SU-DHL-6 (cell line): ENCODE measurements at regions not wholly inside any gene's neighbourhood (a gene's known extent, or its start where the extent isn't known, plus 50 kb on each side); places are given as distances from the start of the nearest gene placed in this dataset.
"Not testable (repeated sequence)": the region's sequence is repeated elsewhere in the genome, so short reads cannot be mapped to it uniquely, and the experiment has no call there.

Experiments used
- H2AFZ ChIP-seq: fragments of 200-600 bp; sonication (generic); 2 replicates; pipeline ENCODE4 v1.6.1; 2014; ENCODE audit warnings: low read depth, mild to moderate bottlenecking, moderate library complexity, mixed read lengths, antibody characterized with exemption, low read length; ENCODE audit not compliant: severe bottlenecking
- H3F3A ChIP-seq: fragments of 200-600 bp; shearing (Covaris generic); 2 replicates; pipeline ENCODE4 v1.6.0; 2016; ENCODE audit warnings: antibody characterized with exemption, mild to moderate bottlenecking; ENCODE audit not compliant: insufficient read depth
- H3K27ac ChIP-seq: fragments of 200-600 bp; sonication (generic); 2 replicates; pipeline ENCODE4 v1.5.1; 2016; ENCODE audit warnings: low read depth, mild to moderate bottlenecking, low read length, moderate library complexity, mixed read lengths
- H3K27me3 ChIP-seq: fragments of 200-600 bp; sonication (generic), shearing (Covaris generic); 2 replicates; pipeline ENCODE4 v1.6.0; 2014; ENCODE audit warnings: mild to moderate bottlenecking, low read length
- H3K36me3 ChIP-seq: fragments of 200-600 bp; sonication (generic); 2 replicates; pipeline ENCODE4 v1.6.1; 2014; ENCODE audit warnings: mild to moderate bottlenecking, low read length, mixed read lengths
- H3K4me2 ChIP-seq: fragments of 300-600, 200-600 bp; shearing (Covaris generic), sonication (generic); 2 replicates; pipeline ENCODE4 v1.6.0; 2014; ENCODE audit warnings: low read length, low read depth, mild to moderate bottlenecking; ENCODE audit not compliant: poor library complexity, severe bottlenecking
- H3K4me3 ChIP-seq: fragments of 200-600 bp; sonication (generic); 2 replicates; pipeline ENCODE4 v1.5.1; 2014; ENCODE audit warnings: antibody characterized with exemption, low read length, mild to moderate bottlenecking, mixed read lengths; ENCODE audit not compliant: insufficient read depth, poor library complexity, severe bottlenecking
- H3K79me2 ChIP-seq: fragments of 200-600 bp; sonication (generic); 2 replicates; pipeline ENCODE4 v1.6.1; 2014; ENCODE audit warnings: mild to moderate bottlenecking, low read length, moderate library complexity; ENCODE audit not compliant: insufficient read depth
- H3K9ac ChIP-seq: fragments of 200-600 bp; sonication (generic); 2 replicates; pipeline ENCODE4 v1.7.0; 2014; ENCODE audit warnings: mild to moderate bottlenecking, low read length
- H3K9me2 ChIP-seq: fragments of 200-600 bp; sonication (generic); replicated peaks from 2 replicates; pipeline ENCODE4 v1.6.1; 2014; ENCODE audit warnings: low read length; ENCODE audit not compliant: insufficient read depth
- H3K9me3 ChIP-seq: fragments of 200-600 bp; sonication (generic); 2 replicates; pipeline ENCODE4 v1.6.1; 2014; ENCODE audit warnings: low read length, mixed read lengths; ENCODE audit not compliant: insufficient read depth
- H4K20me1 ChIP-seq: fragments of 200-600 bp; sonication (generic); 2 replicates; pipeline ENCODE4 v1.6.1; 2014; ENCODE audit warnings: low read depth, mild to moderate bottlenecking, antibody characterized with exemption, low read length, moderate library complexity, mixed read lengths
- EZH2phosphoT487 ChIP-seq: fragments of 200-600 bp; sonication (generic), shearing (Covaris generic); conservative IDR thresholded peaks from 2 replicates; pipeline ENCODE4 v1.6.1; 2018; ENCODE audit warnings: mild to moderate bottlenecking, antibody characterized with exemption, low read length, moderate library complexity, mixed read lengths
- TF ChIP-seq, protein P1 (sequence below): fragments of 200-600 bp; sonication (generic); IDR thresholded peaks from one replicate; pipeline ENCODE4 v1.5.1; 2017; ENCODE audit warnings: antibody characterized with exemption, mild to moderate bottlenecking, low read length, moderate library complexity; ENCODE audit not compliant: insufficient read depth, poor library complexity, severe bottlenecking

DNA sequence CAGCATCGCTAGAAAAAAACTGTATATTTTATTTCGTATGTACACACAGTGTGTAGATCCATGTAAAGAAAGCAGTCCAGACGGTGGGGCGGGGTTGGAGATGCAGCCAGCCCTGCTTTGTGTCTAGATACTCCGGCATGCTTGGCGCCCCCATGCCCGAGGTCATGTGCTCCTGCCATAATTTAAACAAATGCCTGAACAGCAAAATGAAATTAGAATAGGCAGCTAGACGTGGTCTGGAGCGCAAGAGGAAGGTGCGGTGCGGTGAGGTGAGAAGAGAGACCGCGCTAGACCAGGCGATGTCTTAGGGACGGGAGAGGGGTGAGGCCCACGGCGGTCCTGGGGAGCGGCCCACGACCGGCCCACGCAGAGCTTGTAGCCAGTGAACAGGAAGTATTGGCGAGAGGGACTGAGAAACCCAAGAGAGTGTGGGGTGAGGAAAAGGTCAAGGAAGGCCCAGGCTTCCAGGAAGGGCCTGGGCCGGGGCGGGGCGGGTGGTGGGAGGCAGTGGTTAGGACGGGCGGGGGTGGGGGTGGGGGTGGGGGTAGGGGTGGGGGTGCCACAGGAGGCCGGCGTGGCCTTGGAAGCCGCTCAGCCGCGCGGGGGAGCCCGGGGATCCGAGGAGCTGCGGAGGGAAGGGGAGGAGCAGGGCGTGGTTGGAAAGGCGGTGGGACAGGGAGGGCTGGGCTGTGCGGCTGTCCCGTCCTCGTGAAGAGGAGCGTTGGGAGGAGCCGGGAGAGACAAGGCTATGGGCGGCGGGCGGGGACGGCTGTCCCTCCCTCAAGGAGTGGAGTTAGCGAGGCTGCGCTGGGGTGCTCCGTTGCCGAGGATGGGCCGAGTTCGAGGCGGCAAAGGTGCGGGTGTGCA is 254.7 kb upstream of the SGCG start:
- Histone ChIP-seq H3K9me2 (no peaks in the 10 kb centered on the region), H3K79me2 (no peaks in the 10 kb centered on the region), H3K9me3 (no peaks in the 10 kb centered on the region), H3K27me3 (no peaks in the 10 kb centered on the region), H3K36me3 (no peaks in the 10 kb centered on the region), H3F3A (no peaks in the 10 kb centered on the region; the same call in 1 of the 2 replicates), H3K9ac (no peak overlapping the region), H4K20me1 (no peaks in the 10 kb centered on the region), H3K4me3 (no peak overlapping the region), H3K4me2 (no peak overlapping the region), H3K27ac (no peak overlapping the region), H2AFZ (no peak overlapping the region)
- no peak for TF ChIP-seq EZH2phosphoT487
- TF ChIP-seq, protein P1, sequence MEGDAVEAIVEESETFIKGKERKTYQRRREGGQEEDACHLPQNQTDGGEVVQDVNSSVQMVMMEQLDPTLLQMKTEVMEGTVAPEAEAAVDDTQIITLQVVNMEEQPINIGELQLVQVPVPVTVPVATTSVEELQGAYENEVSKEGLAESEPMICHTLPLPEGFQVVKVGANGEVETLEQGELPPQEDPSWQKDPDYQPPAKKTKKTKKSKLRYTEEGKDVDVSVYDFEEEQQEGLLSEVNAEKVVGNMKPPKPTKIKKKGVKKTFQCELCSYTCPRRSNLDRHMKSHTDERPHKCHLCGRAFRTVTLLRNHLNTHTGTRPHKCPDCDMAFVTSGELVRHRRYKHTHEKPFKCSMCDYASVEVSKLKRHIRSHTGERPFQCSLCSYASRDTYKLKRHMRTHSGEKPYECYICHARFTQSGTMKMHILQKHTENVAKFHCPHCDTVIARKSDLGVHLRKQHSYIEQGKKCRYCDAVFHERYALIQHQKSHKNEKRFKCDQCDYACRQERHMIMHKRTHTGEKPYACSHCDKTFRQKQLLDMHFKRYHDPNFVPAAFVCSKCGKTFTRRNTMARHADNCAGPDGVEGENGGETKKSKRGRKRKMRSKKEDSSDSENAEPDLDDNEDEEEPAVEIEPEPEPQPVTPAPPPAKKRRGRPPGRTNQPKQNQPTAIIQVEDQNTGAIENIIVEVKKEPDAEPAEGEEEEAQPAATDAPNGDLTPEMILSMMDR, result no peak

GRCh38 chr13:22926748-22927400 is 253.9 kb upstream of the SGCG start:
- no peak overlapping the region for H2AFZ ChIP-seq
- no peaks in the 10 kb centered on the region for H4K20me1 ChIP-seq
- H3K79me2 ChIP-seq, result no peaks in the 10 kb centered on the region
- TF ChIP-seq EZH2phosphoT487, result no peak
- TF ChIP-seq, protein P1, result no peak
- H3K36me3 ChIP-seq, result no peaks in the 10 kb centered on the region
- no peaks in the 10 kb centered on the region; the same call in 1 of the 2 replicates for H3F3A ChIP-seq
- no peak overlapping the region for H3K9ac ChIP-seq
- no peak overlapping the region for H3K27ac ChIP-seq
- H3K27me3 ChIP-seq, result no peaks in the 10 kb centered on the region
- no peak overlapping the region for H3K4me3 ChIP-seq
- H3K4me2 ChIP-seq, result no peak overlapping the region
- H3K9me3 ChIP-seq, result no peaks in the 10 kb centered on the region
- no peaks in the 10 kb centered on the region for H3K9me2 ChIP-seq

DNA sequence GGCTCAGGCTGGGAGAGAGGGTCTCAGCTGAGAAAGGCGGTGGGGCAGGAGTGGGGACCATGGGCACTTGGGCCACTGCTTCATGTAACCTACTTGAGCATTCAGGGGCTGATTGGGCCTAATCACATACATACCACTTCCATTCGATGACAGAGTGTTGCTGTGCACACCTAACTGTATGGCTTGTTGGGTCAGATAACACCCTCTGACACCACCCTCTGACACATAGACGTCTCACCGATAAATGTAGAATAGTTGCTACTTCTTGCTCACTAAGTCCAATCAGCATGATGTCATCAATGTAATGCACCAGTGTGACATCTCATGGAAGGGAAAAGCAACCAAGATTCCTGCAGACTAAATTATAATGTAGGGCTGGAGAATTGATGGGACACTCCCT is 252.9 kb upstream of the SGCG start:
- not testable (repeated sequence) for H3K4me3 ChIP-seq, H3K9me3 ChIP-seq, H3K9me2 ChIP-seq, H3F3A ChIP-seq, H3K27me3 ChIP-seq, H3K36me3 ChIP-seq, H4K20me1 ChIP-seq, H3K9ac ChIP-seq, H2AFZ ChIP-seq, H3K27ac ChIP-seq, H3K79me2 ChIP-seq, H3K4me2 ChIP-seq
